ENCODE measurements at regions not wholly inside any gene's neighbourhood (a gene's known extent, or its start where the extent isn't known, plus 50 kb on each side); places are given as distances from the start of the nearest gene placed in this dataset.

GRCh38 chr9:89922099-89922498 is 317.3 kb downstream of the GADD45G start (continued):
- no peak for TF ChIP-seq ZBTB11 (CRISPR knock-in tag; IDR thresholded peaks at IDR 0.05)
- TF ChIP-seq PKNOX1 (IDR thresholded peaks at IDR 0.05) = no peak
- no peak for TF ChIP-seq ELK1 (IDR thresholded peaks at IDR 0.05; ENCODE audit: low read depth, low read length)

- in situ Hi-C loops (cut with MboI) = no loop called here
- H4K20me1 ChIP-seq (ENCODE audit: control insufficient read depth, insufficient read depth) = no peaks in the 10 kb centered on the region
- no peak for FAIRE-seq
Measured at GRCh38 chr9:89923174-89923573, 318.4 kb downstream of the GADD45G start.

More at GRCh38 chr9:89923174-89923573, 318.4 kb downstream of the GADD45G start:
- TF ChIP-seq SMARCA5 (IDR thresholded peaks at IDR 0.05) (no peak), RCOR1 (conservative IDR thresholded peaks at IDR 0.05; ENCODE audit: low read depth, low read length) (no peak)
- Histone ChIP-seq H3K27ac (ENCODE audit: control insufficient read depth, insufficient read depth) (no peak overlapping the region), H3K27me3 (replicated peaks in 1 of 2; ENCODE audit: control insufficient read depth in 2 of 2, insufficient read depth in 2 of 2, low read length in 1 of 2) (peaks cover 1 to 4% of the 10 kb centered on the region in 2 experiments; a peak in 3 of 4 replicates), H3K36me3 (ENCODE audit: control insufficient read depth in 2 of 2, insufficient read depth in 2 of 2, low read length in 1 of 2) (no peaks in the 10 kb centered on the region), H3K9ac (ENCODE audit: control insufficient read depth, insufficient read depth, low read length) (no peak overlapping the region), H3K4me3 (no peak overlapping the region), H3K79me2 (ENCODE audit: control insufficient read depth, insufficient read depth, low read length) (no peaks in the 10 kb centered on the region), H3K9me3 (replicated peaks; ENCODE audit: control insufficient read depth, insufficient read depth, low read length) (no peaks in the 10 kb centered on the region), H3K4me2 (ENCODE audit: control insufficient read depth, insufficient read depth) (no peak overlapping the region), H2AFZ (ENCODE audit: control insufficient read depth, low read depth, low read length) (no peak overlapping the region), H3K4me1 (ENCODE audit: control insufficient read depth, insufficient read depth, low read length) (no peaks in the 10 kb centered on the region)
- SMC1A ChIA-PET (ENCODE audit: uncharacterized antibody, unreplicated experiment) = interaction anchor here (1.3 to 2.1 kb wide), 3 partner anchors 177 to 329 kb away, joined by 3 to 4 read pairs (median 3); no protein-coding TSS in a partner anchor
- BruUV-seq (replicated peaks) = no TSS peak
- no peak for ATAC-seq
- no peak for DNase-seq (ENCODE audit: low read depth, low spot score)
- POLR2A ChIA-PET = no interaction called here
- 24% methylated on average over 7 of the region's 7 CpGs for whole genome bisulfite sequencing (ENCODE audit: insufficient coverage, insufficient replicate concordance, low lambda C conversion rate, missing lambda C conversion rate)
- intact Hi-C loops (cut with micrococcal nuclease; ENCODE audit: unreplicated experiment) = no loop called here
- RAD21 ChIA-PET (ENCODE audit: unreplicated experiment) = interaction anchor here (1.3 to 1.9 kb wide), 2 partner anchors 320 to 325 kb away, joined by 4 to 10 read pairs; no protein-coding TSS in a partner anchor
- CTCF ChIA-PET = interaction anchor here (0.7 to 1.9 kb wide), 4 partner anchors 9 to 325 kb away, joined by 3 to 12 read pairs (median 4); no protein-coding TSS in a partner anchor
